ENCODE measurements at regions not wholly inside any gene's neighbourhood (a gene's known extent, or its start where the extent isn't known, plus 50 kb on each side); places are given as distances from the start of the nearest gene placed in this dataset.
A peak's percentile ranks its signal among the peaks of the same experiment; 100 is the strongest.

- H3K27me3 ChIP-seq, result no peaks in the 10 kb centered on the region
- 79 to 80% methylated on average over 3 of the region's 3 CpGs for WGBS, 2 donors (ENCODE audit: low coverage in 1 of 2)
- no peak overlapping the region for H3K4me3 ChIP-seq
- intact Hi-C loops (cut with DNase I; ENCODE audit: low total_unique reads) (no loop called here), in situ Hi-C loops (cut with MboI; ENCODE audit: low pct_ligation_motif_present in 1 of 4, low pct_unique_long_range_greater_than_20kb in 1 of 4, low sequenced_read_pairs in 3 of 4) (no loop called here)
- TF ChIP-seq POLR2A (IDR thresholded peaks at IDR 0.05) (no peak), EP300 (IDR thresholded peaks at IDR 0.05; ENCODE audit: low read depth) (no peak), CTCF (IDR thresholded peaks at IDR 0.05) (no peak), POLR2AphosphoS5 (IDR thresholded peaks at IDR 0.05) (no peak)
- H3K27ac ChIP-seq, result no peak overlapping the region
- DNase-seq, result no peak
- no peaks in the 10 kb centered on the region for H3K9me3 ChIP-seq
- no peaks in the 10 kb centered on the region for H3K36me3 ChIP-seq
- H3K4me1 ChIP-seq, result no peaks in the 10 kb centered on the region
Observed at GRCh38 chr16:62253966-62254365, 217.7 kb upstream of the CDH8 start.

GRCh38 chr16:62249069-62249468 lies 212.8 kb upstream of the CDH8 start:
- intact Hi-C loops (cut with DNase I; ENCODE audit: low total_unique reads), result no loop called here
- in situ Hi-C loops (cut with MboI; ENCODE audit: low pct_ligation_motif_present in 1 of 4, low pct_unique_long_range_greater_than_20kb in 1 of 4, low sequenced_read_pairs in 3 of 4), result loop anchor here in 1 of 4 donors (25.0 kb wide), 1 partner anchor 1038 kb away; no protein-coding TSS in a partner anchor
- no peak for TF ChIP-seq POLR2AphosphoS5 (IDR thresholded peaks at IDR 0.05)
- TF ChIP-seq EP300 (IDR thresholded peaks at IDR 0.05; ENCODE audit: low read depth), result no peak
- TF ChIP-seq POLR2A (IDR thresholded peaks at IDR 0.05), result no peak
- TF ChIP-seq CTCF (IDR thresholded peaks at IDR 0.05), result no peak

GRCh38 chr16:62240722-62241121 lies 204.5 kb upstream of the CDH8 start:
- no peak for TF ChIP-seq POLR2AphosphoS5 (IDR thresholded peaks at IDR 0.05)
- TF ChIP-seq EP300 (IDR thresholded peaks at IDR 0.05; ENCODE audit: low read depth), result no peak
- TF ChIP-seq POLR2A (IDR thresholded peaks at IDR 0.05), result no peak
- no peak for TF ChIP-seq CTCF (IDR thresholded peaks at IDR 0.05)
- no peak overlapping the region for H3K27ac ChIP-seq
- no peaks in the 10 kb centered on the region for H3K4me1 ChIP-seq
- no peaks in the 10 kb centered on the region for H3K27me3 ChIP-seq
- intact Hi-C loops (cut with DNase I; ENCODE audit: low total_unique reads) (no loop called here), in situ Hi-C loops (cut with MboI; ENCODE audit: low pct_ligation_motif_present in 1 of 4, low pct_unique_long_range_greater_than_20kb in 1 of 4, low sequenced_read_pairs in 3 of 4) (loop anchor here in 1 of 4 donors (25.0 kb wide), 1 partner anchor 1047 kb away; no protein-coding TSS in a partner anchor)
- no peak for DNase-seq
- no peak overlapping the region for H3K4me3 ChIP-seq
- no peaks in the 10 kb centered on the region for H3K9me3 ChIP-seq
- no peaks in the 10 kb centered on the region for H3K36me3 ChIP-seq
- 39% methylated on average over 1 of the region's 1 CpG; no CpG with 5 or more reads in 1 of the 2 donors for WGBS, 2 donors (ENCODE audit: low coverage in 1 of 2)

More at GRCh38 chr16:62249069-62249468, 212.8 kb upstream of the CDH8 start:
- H3K36me3 ChIP-seq, result no peaks in the 10 kb centered on the region
- no peak overlapping the region for H3K4me3 ChIP-seq
- H3K27me3 ChIP-seq, result no peaks in the 10 kb centered on the region
- WGBS, 2 donors (ENCODE audit: low coverage in 1 of 2), result 69 to 72% methylated on average over 3 of the region's 3 CpGs
- no peaks in the 10 kb centered on the region for H3K4me1 ChIP-seq
- no peak for DNase-seq
- H3K27ac ChIP-seq, result no peak overlapping the region
- H3K9me3 ChIP-seq, result no peaks in the 10 kb centered on the region

GRCh38 chr16:62225675-62226074 lies 189.4 kb upstream of the CDH8 start:
- H3K9me3 ChIP-seq, result no peaks in the 10 kb centered on the region
- no peaks in the 10 kb centered on the region for H3K27me3 ChIP-seq
- no peaks in the 10 kb centered on the region for H3K36me3 ChIP-seq
- H3K4me1 ChIP-seq, result no peaks in the 10 kb centered on the region
- in situ Hi-C loops (cut with MboI; ENCODE audit: low pct_ligation_motif_present in 1 of 4, low pct_unique_long_range_greater_than_20kb in 1 of 4, low sequenced_read_pairs in 3 of 4) (loop anchor here in 1 of 4 donors (25.0 kb wide), 1 partner anchor 1062 kb away; no protein-coding TSS in a partner anchor), intact Hi-C loops (cut with DNase I; ENCODE audit: low total_unique reads) (no loop called here)
- H3K27ac ChIP-seq, result no peak overlapping the region
- TF ChIP-seq EP300 (IDR thresholded peaks at IDR 0.05; ENCODE audit: low read depth) (no peak), CTCF (IDR thresholded peaks at IDR 0.05) (peak in 2 of 5 experiments; percentile 21 to 37), POLR2A (IDR thresholded peaks at IDR 0.05) (no peak), POLR2AphosphoS5 (IDR thresholded peaks at IDR 0.05) (no peak)
- WGBS, 2 donors (ENCODE audit: low coverage in 1 of 2), result 33 to 40% methylated on average over 1 to 7 of the region's 7 CpGs
- H3K4me3 ChIP-seq, result no peak overlapping the region
- peak; percentile 60 for DNase-seq

Measured in transverse colon (tissue), 4 donors.